Body of pancreas (tissue), 4 donors: ENCODE measurements at regions not wholly inside any gene's neighbourhood (a gene's known extent, or its start where the extent isn't known, plus 50 kb on each side); places are given as distances from the start of the nearest gene placed in this dataset.
A peak's percentile ranks its signal among the peaks of the same experiment; 100 is the strongest.

Experiments used
- ATAC-seq: fragments of 150-250 bp; one replicate; pipeline ENCODE4 v1.9.1; 2016
- DNase-seq, 4 donors: peaks; one replicate each; pipeline ENCODE4 v3.0.0-alpha.2; 2019
- H3K27ac ChIP-seq, 4 donors: fragments of 200-600 bp; sonication (generic); 1 replicate in 3 of 4; 2 replicates in 1 of 4; pipeline versions ENCODE4 v1.5.1 to v1.6.1; 2016 to 2019; ENCODE audit warnings: mild to moderate bottlenecking in 1 of 4, mixed read lengths in 1 of 4, moderate library complexity in 1 of 4
- H3K27me3 ChIP-seq, 2 donors: fragments of 200-600 bp; sonication (generic); one replicate each; pipeline ENCODE4 v1.6.0; 2016; ENCODE audit warnings: mild to moderate bottlenecking in 1 of 2
- H3K36me3 ChIP-seq, 2 donors: fragments of 200-600 bp; sonication (generic); replicated peaks in 1 of 2; 2 replicates each; pipeline ENCODE4 v1.5.1; 2016; ENCODE audit warnings: low read depth in 2 of 2; ENCODE audit not compliant: insufficient read depth in 1 of 2
- H3K4me1 ChIP-seq: fragments of 200-600 bp; sonication (generic); one replicate; pipeline ENCODE4 v1.6.0; 2016
- H3K4me3 ChIP-seq, 2 donors: fragments of 200-600 bp; sonication (generic); 1 replicate in 1 of 2; 2 replicates in 1 of 2; pipeline ENCODE4 v1.5.1; 2016 to 2019
- H3K9me3 ChIP-seq, 3 donors: fragments of 200-600 bp; sonication (generic); 1 replicate in 2 of 3; 2 replicates in 1 of 3; pipeline ENCODE4 v1.5.1; 2016
- POLR2A ChIP-seq, 3 donors: fragments of 450-650 bp; IDR thresholded peaks; one replicate each; pipeline ENCODE4 v1.6.1; 2016; ENCODE audit warnings: antibody characterized with exemption in 3 of 3, mild to moderate bottlenecking in 2 of 3
- WGBS, 2 donors: methylation state at CpG; one replicate each; pipeline ENCODE4 v1.1.5; 2017; 5-methylcytosine and 5-hydroxymethylcytosine counted together
- intact Hi-C: fragments of 100-400 bp; cut with DNase I; formaldehyde crosslinking; loops from one replicate; pipeline ENCODE4 v1.15.1; 2023
- TF ChIP-seq, protein P1 (sequence below), 7 experiments: fragments of 450-650 bp in 4 of 7; fragments of 200-600 bp in 3 of 7; sonication (generic) in 3 of 7; IDR thresholded peaks; one replicate each; pipeline ENCODE4 v1.5.1; 2016 to 2019; ENCODE audit warnings: antibody characterized with exemption in 7 of 7

- 87 to 93% methylated on average over 11 of the region's 11 CpGs for WGBS, 2 donors
- no peaks in the 10 kb centered on the region for H3K27me3 ChIP-seq
- no peak overlapping the region for H3K27ac ChIP-seq
- H3K36me3 ChIP-seq: no peaks in the 10 kb centered on the region
- DNase-seq: no peak
- H3K9me3 ChIP-seq: no peaks in the 10 kb centered on the region
- no peak for ATAC-seq
- intact Hi-C loops: no loop called here
- no peaks in the 10 kb centered on the region for H3K4me1 ChIP-seq
- H3K4me3 ChIP-seq: no peak overlapping the region
- no peak for TF ChIP-seq POLR2A (IDR thresholded peaks at IDR 0.05)
- TF ChIP-seq, protein P1, sequence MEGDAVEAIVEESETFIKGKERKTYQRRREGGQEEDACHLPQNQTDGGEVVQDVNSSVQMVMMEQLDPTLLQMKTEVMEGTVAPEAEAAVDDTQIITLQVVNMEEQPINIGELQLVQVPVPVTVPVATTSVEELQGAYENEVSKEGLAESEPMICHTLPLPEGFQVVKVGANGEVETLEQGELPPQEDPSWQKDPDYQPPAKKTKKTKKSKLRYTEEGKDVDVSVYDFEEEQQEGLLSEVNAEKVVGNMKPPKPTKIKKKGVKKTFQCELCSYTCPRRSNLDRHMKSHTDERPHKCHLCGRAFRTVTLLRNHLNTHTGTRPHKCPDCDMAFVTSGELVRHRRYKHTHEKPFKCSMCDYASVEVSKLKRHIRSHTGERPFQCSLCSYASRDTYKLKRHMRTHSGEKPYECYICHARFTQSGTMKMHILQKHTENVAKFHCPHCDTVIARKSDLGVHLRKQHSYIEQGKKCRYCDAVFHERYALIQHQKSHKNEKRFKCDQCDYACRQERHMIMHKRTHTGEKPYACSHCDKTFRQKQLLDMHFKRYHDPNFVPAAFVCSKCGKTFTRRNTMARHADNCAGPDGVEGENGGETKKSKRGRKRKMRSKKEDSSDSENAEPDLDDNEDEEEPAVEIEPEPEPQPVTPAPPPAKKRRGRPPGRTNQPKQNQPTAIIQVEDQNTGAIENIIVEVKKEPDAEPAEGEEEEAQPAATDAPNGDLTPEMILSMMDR (IDR thresholded peaks at IDR 0.05): no peak
Observed at GRCh38 chr7:113172726-113173125, 54.4 kb upstream of the SMIM30 start.

DNA sequence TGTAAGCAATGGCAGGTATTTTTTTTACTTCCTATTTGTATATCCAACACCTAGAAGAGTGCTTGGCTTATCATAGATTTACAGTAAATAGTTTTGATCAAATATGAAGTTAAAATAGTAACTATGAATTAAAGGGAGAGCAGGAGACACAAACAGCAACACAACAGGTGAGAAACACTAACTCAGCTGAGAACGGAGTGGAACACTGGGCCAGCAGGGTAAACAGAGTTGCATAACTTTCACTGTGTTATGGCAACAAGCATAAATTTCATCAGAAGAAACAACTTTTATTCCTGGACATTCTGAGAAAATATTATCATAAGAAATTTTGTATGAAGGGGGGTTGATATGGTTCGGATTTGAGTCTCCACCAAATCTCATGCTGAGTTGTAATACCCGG is 52.2 kb upstream of the SMIM30 start:
- H3K36me3 ChIP-seq: no peaks in the 10 kb centered on the region
- no peaks in the 10 kb centered on the region for H3K27me3 ChIP-seq
- H3K27ac ChIP-seq: no peak overlapping the region
- H3K9me3 ChIP-seq: no peaks in the 10 kb centered on the region
- intact Hi-C loops: no loop called here
- no peaks in the 10 kb centered on the region for H3K4me1 ChIP-seq
- no peak for DNase-seq
- TF ChIP-seq, protein P1 (IDR thresholded peaks at IDR 0.05): no peak
- no peak for TF ChIP-seq POLR2A (IDR thresholded peaks at IDR 0.05)
- ATAC-seq: peak; percentile 38
- WGBS, 2 donors: 60 to 70% methylated on average over 3 of the region's 3 CpGs
- no peak overlapping the region for H3K4me3 ChIP-seq
